HCT116 (cell line): ENCODE measurements at regions not wholly inside any gene's neighbourhood (a gene's known extent, or its start where the extent isn't known, plus 50 kb on each side); places are given as distances from the start of the nearest gene placed in this dataset.

ENCODE experiments used
- ATAC-seq: fragments of 200-7000 bp; cut with Tn5 transposase; 2 replicates; pipeline ENCODE4 v1.9.1; 2020; ENCODE audit warnings: mild to moderate bottlenecking, moderate library complexity
- BruUV-seq: library from RNA; stranded (reverse); fragments of 400-500 nt; replicated peaks from 2 replicates; lab custom pipeline; 2021; lab: Mats Ljungman, UMichigan
- CTCF ChIA-PET: fragments of 300-600 bp; sonication (Branson Sonifier 250); formaldehyde crosslinking; loops from one replicate; lab custom pipeline; 2021; ENCODE audit warnings: antibody characterized with exemption; lab: Charles Lee
- POLR2A ChIA-PET: fragments of 300-600, 350-600 bp; sonication (Branson Sonifier 250); formaldehyde crosslinking; loops from one replicate; lab custom pipeline; 2021; ENCODE audit warnings: antibody characterized with exemption; lab: Charles Lee
- RAD21 ChIA-PET, 2 experiments: fragments of 300-600 bp; sonication (Branson Sonifier 250); formaldehyde crosslinking; loops; one replicate each; lab custom pipeline; 2023; ENCODE audit warnings: low total read pairs in 2 of 2; ENCODE audit not compliant: uncharacterized antibody in 2 of 2, unreplicated experiment in 2 of 2, low non-redundant PET in 1 of 2; lab: Charles Lee
- DNase-seq: peaks from one replicate; pipeline ENCODE4 v3.0.0-alpha.2; 2010; ENCODE audit warnings: low read depth, low spot score
- H2AFZ ChIP-seq: fragments of 200-600 bp; shearing (Covaris generic), sonication (generic); 2 replicates; pipeline ENCODE4 v1.6.1; 2017; ENCODE audit warnings: low read depth, mixed run types, mixed read lengths, antibody characterized with exemption, low read length; ENCODE audit not compliant: poor library complexity, severe bottlenecking
- H3K27ac ChIP-seq: 2 replicates; pipeline ENCODE4 v1.5.1; 2012; ENCODE audit warnings: low read depth, low read length
- H3K27me3 ChIP-seq: fragments of 200-600 bp; sonication (generic); 2 replicates; pipeline ENCODE4 v1.6.1; 2016; ENCODE audit warnings: mixed run types, low read length, mixed read lengths; ENCODE audit not compliant: insufficient read depth
- H3K36me3 ChIP-seq, 2 experiments: fragments of 200-500 bp in 1 of 2; fragments of 200-600 bp in 1 of 2; sonication (Bioruptor generic) in 1 of 2; sonication (generic) in 1 of 2; 2 replicates each; pipeline versions ENCODE4 v1.5.1 to v1.6.1; 2014 to 2016; ENCODE audit warnings: low read length in 2 of 2, inconsistent platforms in 1 of 2, mixed read lengths in 1 of 2, mixed run types in 1 of 2; ENCODE audit not compliant: insufficient read depth in 2 of 2, control insufficient read depth in 1 of 2
- H3K4me1 ChIP-seq, 2 experiments: fragments of 200-600 bp in 1 of 2; sonication (generic) in 1 of 2; 2 replicates each; pipeline versions ENCODE4 v1.5.1 to v1.6.1; 2012 to 2017; ENCODE audit warnings: low read length in 2 of 2, inconsistent platforms in 1 of 2, mild to moderate bottlenecking in 1 of 2, mixed read lengths in 1 of 2, mixed run types in 1 of 2, moderate library complexity in 1 of 2; ENCODE audit not compliant: insufficient read depth in 2 of 2, control insufficient read depth in 1 of 2
- H3K4me2 ChIP-seq: fragments of 200-600 bp; sonication (generic); 2 replicates; pipeline ENCODE4 v1.6.1; 2017; ENCODE audit warnings: mixed run types, low read length, mixed read lengths
- H3K4me3 ChIP-seq, 2 experiments: fragments of 200-600 bp in 1 of 2; sonication (generic) in 1 of 2; replicated peaks in 1 of 2; 2 replicates each; pipeline ENCODE4 v1.5.1; 2011 to 2016; ENCODE audit warnings: low read length in 2 of 2, control low read depth in 1 of 2, low read depth in 1 of 2, mild to moderate bottlenecking in 1 of 2, mixed read lengths in 1 of 2, mixed run types in 1 of 2
- H3K79me2 ChIP-seq: fragments of 200-600 bp; sonication (generic); 2 replicates; pipeline ENCODE4 v1.6.1; 2017; ENCODE audit warnings: mild to moderate bottlenecking, mixed run types, low read length, moderate library complexity, mixed read lengths; ENCODE audit not compliant: insufficient read depth
- H3K9ac ChIP-seq: fragments of 200-600 bp; sonication (generic); 2 replicates; pipeline ENCODE4 v1.6.1; 2016; ENCODE audit warnings: low read length, mixed read lengths
- H3K9me2 ChIP-seq: fragments of 200-600 bp; sonication (generic), shearing (Covaris generic); 2 replicates; pipeline ENCODE4 v1.6.1; 2017; ENCODE audit warnings: mixed run types, mild to moderate bottlenecking, moderate library complexity; ENCODE audit not compliant: insufficient read depth
- H3K9me3 ChIP-seq, 2 experiments: fragments of 200-500 bp in 1 of 2; fragments of 200-600 bp in 1 of 2; sonication (Bioruptor generic) in 1 of 2; sonication (generic) in 1 of 2; 2 replicates each; pipeline ENCODE4 v1.6.1; 2014 to 2017; ENCODE audit warnings: low read length in 2 of 2, mixed read lengths in 2 of 2, inconsistent platforms in 1 of 2, low read depth in 1 of 2, mild to moderate bottlenecking in 1 of 2, mixed run types in 1 of 2, moderate library complexity in 1 of 2; ENCODE audit not compliant: control insufficient read depth in 1 of 2, insufficient read depth in 1 of 2
- H4K20me1 ChIP-seq: fragments of 200-600 bp; sonication (generic), shearing (Covaris generic); 2 replicates; pipeline ENCODE4 v1.6.1; 2017; ENCODE audit warnings: mixed run types, mild to moderate bottlenecking, moderate library complexity; ENCODE audit not compliant: insufficient read depth
- CBX3 ChIP-seq: IDR thresholded peaks from 2 replicates; pipeline ENCODE4 v1.6.1; 2012; ENCODE audit warnings: low read depth
- CEBPB ChIP-seq: IDR thresholded peaks from 2 replicates; pipeline ENCODE4 v1.6.1; 2012; ENCODE audit warnings: low read depth
- EGR1 ChIP-seq: IDR thresholded peaks from 2 replicates; pipeline ENCODE4 v1.6.1; 2012; ENCODE audit warnings: low read depth
- EZH2 ChIP-seq: fragments of 200-600 bp; sonication (generic); IDR thresholded peaks from 2 replicates; pipeline ENCODE4 v1.6.1; 2017; ENCODE audit warnings: antibody characterized with exemption, mixed run types
- EZH2phosphoT487 ChIP-seq: fragments of 200-600 bp; IDR thresholded peaks from 2 replicates; pipeline ENCODE4 v1.6.1; 2018; ENCODE audit warnings: antibody characterized with exemption, borderline replicate concordance
- FOSL1 ChIP-seq: IDR thresholded peaks from 2 replicates; pipeline ENCODE4 v1.6.1; 2012; ENCODE audit warnings: low read depth
- POLR2AphosphoS5 ChIP-seq: IDR thresholded peaks from 2 replicates; pipeline ENCODE4 v1.6.1; 2011; ENCODE audit warnings: mild to moderate bottlenecking, low read depth, low read length, moderate library complexity
- RAD21 ChIP-seq: IDR thresholded peaks from 2 replicates; pipeline ENCODE4 v1.6.1; 2012; ENCODE audit warnings: low read depth, mild to moderate bottlenecking
- SRF ChIP-seq: IDR thresholded peaks from 2 replicates; pipeline ENCODE4 v1.6.1; 2012; ENCODE audit warnings: low read depth
- YY1 ChIP-seq: IDR thresholded peaks from 2 replicates; pipeline ENCODE4 v1.6.1; 2011; ENCODE audit warnings: low read length, low read depth, moderate library complexity, mild to moderate bottlenecking; ENCODE audit not compliant: insufficient replicate concordance; ENCODE audit errors: extremely low read depth
- ZFX ChIP-seq: fragments of 450-650 bp; IDR thresholded peaks from 2 replicates; pipeline ENCODE4 v1.6.1; 2017
- ZNF274 ChIP-seq: fragments of 200-500 bp; sonication (Bioruptor generic); IDR thresholded peaks from 2 replicates; pipeline ENCODE4 v1.6.1; 2014; ENCODE audit warnings: mild to moderate bottlenecking, low read depth, low read length, inconsistent platforms
- intact Hi-C: fragments of 100-400 bp; cut with micrococcal nuclease; formaldehyde crosslinking; loops from 2 replicates; pipeline ENCODE4 v1.10.0; 2022
- TF ChIP-seq, protein P1 (sequence below): IDR thresholded peaks from 2 replicates; pipeline ENCODE4 v1.6.1; 2012
- TF ChIP-seq, protein P2 (sequence below): IDR thresholded peaks from 2 replicates; pipeline ENCODE4 v1.6.1; 2012
- TF ChIP-seq, protein P3 (sequence below): IDR thresholded peaks from 2 replicates; pipeline ENCODE4 v1.6.1; 2011; ENCODE audit warnings: mild to moderate bottlenecking, low read length, moderate library complexity; ENCODE audit not compliant: insufficient replicate concordance; ENCODE audit errors: extremely low read depth

DNA sequence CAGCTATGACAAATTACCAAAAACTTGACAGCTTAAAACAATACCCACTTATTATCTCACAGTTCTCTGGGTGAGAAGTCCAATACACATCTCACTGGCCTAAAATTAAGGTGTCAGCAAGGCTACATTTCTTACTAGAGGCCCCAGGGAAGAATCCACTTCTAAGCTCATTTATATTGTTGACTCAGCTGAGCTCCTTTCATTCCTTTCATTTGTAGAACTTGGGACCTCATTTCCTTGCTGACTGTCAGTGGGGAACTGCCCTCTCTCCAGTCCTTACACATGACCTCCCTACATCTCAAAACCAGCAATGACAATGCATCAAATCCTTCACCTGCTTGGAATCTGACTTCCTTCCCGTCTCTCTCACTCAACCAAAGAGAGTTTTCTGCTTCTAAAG lies 240.3 kb downstream of the IPMK start:
- H2AFZ ChIP-seq, result no peak overlapping the region
- no peak for ATAC-seq
- H3K4me3 ChIP-seq, result no peak overlapping the region
- intact Hi-C loops, result no loop called here
- TF ChIP-seq RAD21 (no peak), SRF (no peak), CBX3 (no peak), EZH2 (no peak), POLR2AphosphoS5 (no peak), ZNF274 (no peak), ZFX (no peak), YY1 (no peak), EZH2phosphoT487 (no peak), EGR1 (no peak), CEBPB (no peak), FOSL1 (no peak)
- TF ChIP-seq, protein P1, sequence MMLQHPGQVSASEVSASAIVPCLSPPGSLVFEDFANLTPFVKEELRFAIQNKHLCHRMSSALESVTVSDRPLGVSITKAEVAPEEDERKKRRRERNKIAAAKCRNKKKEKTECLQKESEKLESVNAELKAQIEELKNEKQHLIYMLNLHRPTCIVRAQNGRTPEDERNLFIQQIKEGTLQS, result no peak
- TF ChIP-seq, protein P2, sequence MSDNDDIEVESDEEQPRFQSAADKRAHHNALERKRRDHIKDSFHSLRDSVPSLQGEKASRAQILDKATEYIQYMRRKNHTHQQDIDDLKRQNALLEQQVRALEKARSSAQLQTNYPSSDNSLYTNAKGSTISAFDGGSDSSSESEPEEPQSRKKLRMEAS, result no peak
- TF ChIP-seq, protein P3, sequence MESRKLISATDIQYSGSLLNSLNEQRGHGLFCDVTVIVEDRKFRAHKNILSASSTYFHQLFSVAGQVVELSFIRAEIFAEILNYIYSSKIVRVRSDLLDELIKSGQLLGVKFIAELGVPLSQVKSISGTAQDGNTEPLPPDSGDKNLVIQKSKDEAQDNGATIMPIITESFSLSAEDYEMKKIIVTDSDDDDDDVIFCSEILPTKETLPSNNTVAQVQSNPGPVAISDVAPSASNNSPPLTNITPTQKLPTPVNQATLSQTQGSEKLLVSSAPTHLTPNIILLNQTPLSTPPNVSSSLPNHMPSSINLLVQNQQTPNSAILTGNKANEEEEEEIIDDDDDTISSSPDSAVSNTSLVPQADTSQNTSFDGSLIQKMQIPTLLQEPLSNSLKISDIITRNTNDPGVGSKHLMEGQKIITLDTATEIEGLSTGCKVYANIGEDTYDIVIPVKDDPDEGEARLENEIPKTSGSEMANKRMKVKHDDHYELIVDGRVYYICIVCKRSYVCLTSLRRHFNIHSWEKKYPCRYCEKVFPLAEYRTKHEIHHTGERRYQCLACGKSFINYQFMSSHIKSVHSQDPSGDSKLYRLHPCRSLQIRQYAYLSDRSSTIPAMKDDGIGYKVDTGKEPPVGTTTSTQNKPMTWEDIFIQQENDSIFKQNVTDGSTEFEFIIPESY, result no peak
- H3K4me2 ChIP-seq, result no peak overlapping the region
- ChIA-PET POLR2A (no interaction called here), CTCF (no interaction called here), RAD21 (no interaction called here)
- H3K9ac ChIP-seq, result no peak overlapping the region
- no peaks in the 10 kb centered on the region for H3K36me3 ChIP-seq
- no peaks in the 10 kb centered on the region for H3K27me3 ChIP-seq
- H3K79me2 ChIP-seq, result no peaks in the 10 kb centered on the region
- H4K20me1 ChIP-seq, result no peaks in the 10 kb centered on the region; the same call in 1 of the 2 replicates
- no peaks in the 10 kb centered on the region for H3K9me2 ChIP-seq
- H3K27ac ChIP-seq, result no peak overlapping the region
- no peaks in the 10 kb centered on the region for H3K9me3 ChIP-seq
- no peak for DNase-seq
- peaks cover 0 to 11% of the 10 kb centered on the region in 2 experiments; a peak in 2 of 4 replicates for H3K4me1 ChIP-seq
- BruUV-seq, result no TSS peak
